ENCODE measurements at regions not wholly inside any gene's neighbourhood (a gene's known extent, or its start where the extent isn't known, plus 50 kb on each side); places are given as distances from the start of the nearest gene placed in this dataset.

DNA sequence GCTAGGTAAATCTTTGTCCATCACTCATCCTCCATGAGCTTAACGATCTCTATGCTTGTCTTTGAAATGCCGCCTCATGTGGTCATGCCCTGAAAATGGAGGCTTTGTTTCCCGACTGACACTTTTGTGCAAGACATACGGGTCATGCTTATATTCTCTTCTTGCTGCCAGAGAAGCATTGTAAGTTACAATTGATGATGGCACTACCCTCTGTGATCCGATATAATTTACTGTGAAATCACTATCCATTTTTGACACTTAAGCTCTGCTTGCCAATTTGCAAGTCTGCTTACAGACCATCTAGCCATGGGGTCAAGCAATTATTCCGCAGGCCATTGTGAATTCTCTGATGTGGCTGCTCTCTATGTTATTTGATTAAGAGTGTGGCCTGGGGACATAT is 650.0 kb downstream of the FLRT2 start:
- Histone ChIP-seq H4K20me1 (ENCODE audit: insufficient read depth) (no peaks in the 10 kb centered on the region), H3K27me3 (ENCODE audit: insufficient read depth, low read depth) (no peaks in the 10 kb centered on the region), H3K36me3 (ENCODE audit: insufficient read depth) (no peaks in the 10 kb centered on the region), H2AFZ (ENCODE audit: low read depth) (no peak overlapping the region), H3K4me3 (IDR thresholded peaks at IDR 0.05; ENCODE audit: insufficient read depth, low read depth, low read length) (no peak overlapping the region), H3K9ac (no peak overlapping the region), H3K4me2 (no peak overlapping the region), H3K27ac (no peak overlapping the region), H3K4me1 (ENCODE audit: low read depth, poor library complexity, severe bottlenecking) (no peaks in the 10 kb centered on the region), H3K79me2 (ENCODE audit: insufficient read depth, low read depth) (no peaks in the 10 kb centered on the region)
- TF ChIP-seq, protein P1, sequence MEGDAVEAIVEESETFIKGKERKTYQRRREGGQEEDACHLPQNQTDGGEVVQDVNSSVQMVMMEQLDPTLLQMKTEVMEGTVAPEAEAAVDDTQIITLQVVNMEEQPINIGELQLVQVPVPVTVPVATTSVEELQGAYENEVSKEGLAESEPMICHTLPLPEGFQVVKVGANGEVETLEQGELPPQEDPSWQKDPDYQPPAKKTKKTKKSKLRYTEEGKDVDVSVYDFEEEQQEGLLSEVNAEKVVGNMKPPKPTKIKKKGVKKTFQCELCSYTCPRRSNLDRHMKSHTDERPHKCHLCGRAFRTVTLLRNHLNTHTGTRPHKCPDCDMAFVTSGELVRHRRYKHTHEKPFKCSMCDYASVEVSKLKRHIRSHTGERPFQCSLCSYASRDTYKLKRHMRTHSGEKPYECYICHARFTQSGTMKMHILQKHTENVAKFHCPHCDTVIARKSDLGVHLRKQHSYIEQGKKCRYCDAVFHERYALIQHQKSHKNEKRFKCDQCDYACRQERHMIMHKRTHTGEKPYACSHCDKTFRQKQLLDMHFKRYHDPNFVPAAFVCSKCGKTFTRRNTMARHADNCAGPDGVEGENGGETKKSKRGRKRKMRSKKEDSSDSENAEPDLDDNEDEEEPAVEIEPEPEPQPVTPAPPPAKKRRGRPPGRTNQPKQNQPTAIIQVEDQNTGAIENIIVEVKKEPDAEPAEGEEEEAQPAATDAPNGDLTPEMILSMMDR (conservative IDR thresholded peaks at IDR 0.05; ENCODE audit: low read depth, low read length): no peak

DNA sequence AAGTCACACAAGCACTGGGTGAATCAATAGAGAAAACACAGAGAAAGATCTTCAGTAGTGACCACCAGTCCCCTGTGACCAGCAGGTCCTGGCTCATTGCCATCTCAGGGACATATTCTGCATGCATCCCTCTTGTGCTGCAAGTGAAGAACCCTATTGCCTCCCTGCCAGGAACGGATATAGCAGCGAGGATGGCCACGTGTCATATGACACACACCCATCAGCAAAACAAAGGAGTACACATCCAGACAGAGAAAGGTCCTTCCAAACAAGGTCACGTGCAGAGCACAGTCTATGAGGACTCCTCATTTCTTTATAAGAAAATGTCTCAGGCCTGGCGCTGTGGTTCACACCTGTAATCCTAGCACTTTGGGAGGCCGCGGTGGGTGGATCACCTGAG is 638.4 kb downstream of the FLRT2 start:
- TF ChIP-seq, protein P1 (conservative IDR thresholded peaks at IDR 0.05; ENCODE audit: low read depth, low read length): no peak
- Histone ChIP-seq H3K79me2 (ENCODE audit: insufficient read depth, low read depth) (no peaks in the 10 kb centered on the region), H3K27me3 (ENCODE audit: insufficient read depth, low read depth) (no peaks in the 10 kb centered on the region), H2AFZ (ENCODE audit: low read depth) (no peak overlapping the region), H3K4me2 (no peak overlapping the region), H3K4me3 (IDR thresholded peaks at IDR 0.05; ENCODE audit: insufficient read depth, low read depth, low read length) (no peak overlapping the region), H3K9ac (no peak overlapping the region), H4K20me1 (ENCODE audit: insufficient read depth) (no peaks in the 10 kb centered on the region), H3K4me1 (ENCODE audit: low read depth, poor library complexity, severe bottlenecking) (peaks cover 48% of the 10 kb centered on the region), H3K36me3 (ENCODE audit: insufficient read depth) (no peaks in the 10 kb centered on the region), H3K27ac (no peak overlapping the region)

DNA sequence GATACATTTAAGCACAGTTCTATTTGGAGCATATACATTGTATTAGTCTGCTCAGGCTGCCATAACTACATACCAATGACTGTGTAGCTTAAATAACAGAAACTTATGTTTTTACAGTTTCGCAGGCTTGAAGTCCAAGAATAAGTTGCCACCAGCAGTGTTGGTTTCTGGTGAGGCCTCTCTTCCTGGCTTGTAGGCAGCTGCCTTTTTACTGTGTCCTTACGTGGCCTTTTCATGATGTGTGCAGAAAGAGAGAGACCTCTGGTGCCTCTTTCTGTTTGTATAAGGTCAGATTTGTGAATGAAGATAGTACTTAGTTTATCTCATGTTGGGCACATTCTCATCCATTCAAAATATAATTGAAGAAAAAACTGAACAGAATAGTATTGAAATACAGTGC is 636.6 kb downstream of the FLRT2 start:
- no peaks in the 10 kb centered on the region for H4K20me1 ChIP-seq (ENCODE audit: insufficient read depth)
- H3K4me1 ChIP-seq (ENCODE audit: low read depth, poor library complexity, severe bottlenecking): peaks cover 48% of the 10 kb centered on the region
- H3K79me2 ChIP-seq (ENCODE audit: insufficient read depth, low read depth): no peaks in the 10 kb centered on the region
- H3K4me2 ChIP-seq: peak overlapping the region; percentile 53
- H3K27me3 ChIP-seq (ENCODE audit: insufficient read depth, low read depth): no peaks in the 10 kb centered on the region
- H3K4me3 ChIP-seq (IDR thresholded peaks at IDR 0.05; ENCODE audit: insufficient read depth, low read depth, low read length): no peak overlapping the region
- H3K36me3 ChIP-seq (ENCODE audit: insufficient read depth): no peaks in the 10 kb centered on the region
- peak overlapping the region; percentile 85 for H3K27ac ChIP-seq
- H2AFZ ChIP-seq (ENCODE audit: low read depth): peak overlapping the region; percentile 46; the same call in 1 of the 2 replicates
- H3K9ac ChIP-seq: peak overlapping the region; percentile 14; the same call in 1 of the 2 replicates
- TF ChIP-seq, protein P1 (conservative IDR thresholded peaks at IDR 0.05; ENCODE audit: low read depth, low read length): no peak

DNA sequence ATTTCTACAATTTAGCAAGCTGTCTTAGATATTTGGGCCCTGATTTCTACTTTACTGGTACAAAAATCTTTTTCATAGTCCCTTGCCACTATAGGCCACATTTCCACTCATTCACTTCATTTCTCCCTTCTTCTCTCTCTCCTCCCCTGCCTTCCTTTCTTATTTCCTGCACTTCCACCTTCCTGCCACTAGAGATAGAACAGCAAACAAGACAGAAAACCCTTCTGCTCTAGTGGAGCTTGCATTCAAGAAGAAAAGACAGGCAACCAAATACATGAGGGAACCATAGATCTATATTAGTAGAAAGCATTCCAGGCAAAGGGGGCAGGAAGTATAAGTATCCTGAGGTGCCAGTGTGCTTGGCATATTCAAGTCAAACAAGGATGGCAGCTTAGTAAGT is 623.5 kb downstream of the FLRT2 start:
- TF ChIP-seq, protein P1 (conservative IDR thresholded peaks at IDR 0.05; ENCODE audit: low read depth, low read length): 0 out of 2 replicates have a peak, but pooled peaks have one; percentile 17
- Histone ChIP-seq H3K9ac (no peak overlapping the region), H4K20me1 (ENCODE audit: insufficient read depth) (no peaks in the 10 kb centered on the region), H3K4me3 (IDR thresholded peaks at IDR 0.05; ENCODE audit: insufficient read depth, low read depth, low read length) (no peak overlapping the region), H2AFZ (ENCODE audit: low read depth) (no peak overlapping the region), H3K36me3 (ENCODE audit: insufficient read depth) (no peaks in the 10 kb centered on the region), H3K27ac (no peak overlapping the region), H3K79me2 (ENCODE audit: insufficient read depth, low read depth) (no peaks in the 10 kb centered on the region), H3K4me2 (no peak overlapping the region), H3K4me1 (ENCODE audit: low read depth, poor library complexity, severe bottlenecking) (no peaks in the 10 kb centered on the region), H3K27me3 (ENCODE audit: insufficient read depth, low read depth) (no peaks in the 10 kb centered on the region)

Measured in KMS-11 (cell line).